ENCODE measurements at regions not wholly inside any gene's neighbourhood (a gene's known extent, or its start where the extent isn't known, plus 50 kb on each side); places are given as distances from the start of the nearest gene placed in this dataset.

DNA sequence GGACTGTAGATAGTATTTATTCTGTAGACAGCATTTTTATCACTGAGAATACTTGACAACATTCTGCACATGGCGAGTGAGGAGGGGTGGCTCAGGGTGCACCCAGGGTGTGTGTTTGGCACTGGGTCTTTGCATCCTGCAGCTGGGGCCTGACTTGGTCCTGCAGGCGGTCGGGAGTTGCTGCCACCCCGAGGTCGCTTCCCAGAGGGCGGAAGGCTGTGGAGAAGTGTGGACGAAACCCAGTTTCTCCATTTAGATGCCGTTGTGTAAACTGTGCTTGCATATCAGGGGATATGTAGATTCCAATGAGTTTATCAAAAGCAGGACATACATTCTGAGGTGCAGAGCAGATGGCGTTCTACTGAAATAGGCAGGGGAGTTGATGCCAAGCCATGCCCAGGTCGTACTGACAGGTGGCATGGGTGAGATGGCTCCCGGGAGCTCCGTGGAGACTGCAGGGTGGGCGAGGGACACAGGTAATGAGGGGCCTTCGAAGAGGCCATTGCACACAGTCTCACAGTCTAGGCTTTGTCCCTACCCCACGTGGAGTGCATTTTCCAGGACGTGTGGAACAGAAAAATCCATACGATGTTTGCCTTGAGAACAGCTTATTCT, 74.5 kb downstream of the RTP5 start:
- H3K9ac ChIP-seq (ENCODE audit: low read length), result no peak overlapping the region
- peaks cover 5% of the 10 kb centered on the region for H3K4me1 ChIP-seq (ENCODE audit: control insufficient read depth, insufficient read depth, low read length)
- peaks cover 7% of the 10 kb centered on the region for H3K9me3 ChIP-seq (ENCODE audit: control insufficient read depth, low read length)
- DNase-seq (ENCODE audit: low read depth), result no peak
- no peak overlapping the region for H3K4me3 ChIP-seq (ENCODE audit: low read length)
- peaks cover 24% of the 10 kb centered on the region for H3K27me3 ChIP-seq (replicated peaks; ENCODE audit: control insufficient read depth, insufficient read depth, low read length)
- no peaks in the 10 kb centered on the region for H3K36me3 ChIP-seq (ENCODE audit: control insufficient read depth, insufficient read depth, low read length, severe bottlenecking)

DNA sequence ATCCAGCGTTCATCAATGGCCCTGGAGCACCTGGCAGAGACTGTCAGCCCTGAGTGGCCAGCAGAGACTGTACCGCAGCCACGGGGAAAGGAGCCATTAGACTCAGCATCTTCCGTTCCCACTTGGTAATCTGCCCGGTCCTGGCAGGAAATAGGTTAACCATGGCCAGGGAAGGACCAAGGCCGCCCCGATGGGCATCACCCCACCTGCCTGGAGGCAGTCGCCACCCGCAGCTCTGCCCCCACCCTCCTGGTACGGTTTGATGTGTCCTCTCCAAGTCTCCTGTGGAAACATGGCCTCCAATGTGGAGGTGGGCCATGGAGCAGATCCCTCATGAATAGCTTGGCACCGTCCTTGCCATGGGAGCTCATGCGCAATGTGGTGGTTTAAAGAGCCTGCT, 75.3 kb downstream of the RTP5 start:
- Histone ChIP-seq H3K4me1 (ENCODE audit: control insufficient read depth, insufficient read depth, low read length) (peaks cover 5% of the 10 kb centered on the region), H3K4me3 (ENCODE audit: low read length) (no peak overlapping the region), H3K9ac (ENCODE audit: low read length) (no peak overlapping the region), H3K9me3 (ENCODE audit: control insufficient read depth, low read length) (peaks cover 7% of the 10 kb centered on the region), H3K27me3 (replicated peaks; ENCODE audit: control insufficient read depth, insufficient read depth, low read length) (peaks cover 32% of the 10 kb centered on the region), H3K36me3 (ENCODE audit: control insufficient read depth, insufficient read depth, low read length, severe bottlenecking) (no peaks in the 10 kb centered on the region)
- no peak for DNase-seq (ENCODE audit: low read depth)

GRCh38 chr2:241945311-241945710, 75.8 kb downstream of the RTP5 start:
- Histone ChIP-seq H3K4me3 (ENCODE audit: low read length) (no peak overlapping the region), H3K9ac (ENCODE audit: low read length) (no peak overlapping the region), H3K27me3 (replicated peaks; ENCODE audit: control insufficient read depth, insufficient read depth, low read length) (peaks cover 37% of the 10 kb centered on the region), H3K4me1 (ENCODE audit: control insufficient read depth, insufficient read depth, low read length) (peaks cover 5% of the 10 kb centered on the region), H3K9me3 (ENCODE audit: control insufficient read depth, low read length) (peaks cover 5% of the 10 kb centered on the region), H3K36me3 (ENCODE audit: control insufficient read depth, insufficient read depth, low read length, severe bottlenecking) (no peaks in the 10 kb centered on the region)
- no peak for DNase-seq (ENCODE audit: low read depth)

DNA sequence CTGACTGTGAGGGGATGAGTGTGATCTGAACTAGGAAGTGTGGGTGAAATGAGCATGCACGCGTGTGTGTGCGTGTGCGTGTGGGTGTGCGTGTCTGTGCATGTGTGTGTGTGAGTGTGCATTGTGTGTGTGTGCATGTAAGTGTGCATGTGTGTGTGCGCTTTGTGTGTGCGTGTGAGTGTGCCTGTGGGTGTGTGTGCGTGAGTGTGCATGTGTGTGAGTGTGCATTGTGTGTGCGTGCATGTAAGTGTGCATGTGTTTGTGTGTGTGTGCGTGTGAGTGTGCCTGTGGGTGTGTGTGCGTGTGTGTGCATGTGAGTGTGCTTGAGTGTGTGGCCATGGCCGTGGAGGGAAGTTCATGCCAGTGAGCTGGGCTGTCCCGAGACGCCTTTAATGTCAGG, 76.3 kb downstream of the RTP5 start:
- Histone ChIP-seq H3K27me3 (replicated peaks; ENCODE audit: control insufficient read depth, insufficient read depth, low read length) (peaks cover 40% of the 10 kb centered on the region), H3K9me3 (ENCODE audit: control insufficient read depth, low read length) (peaks cover under 1% of the 10 kb centered on the region), H3K4me3 (ENCODE audit: low read length) (no peak overlapping the region), H3K36me3 (ENCODE audit: control insufficient read depth, insufficient read depth, low read length, severe bottlenecking) (no peaks in the 10 kb centered on the region), H3K9ac (ENCODE audit: low read length) (no peak overlapping the region), H3K4me1 (ENCODE audit: control insufficient read depth, insufficient read depth, low read length) (peaks cover 5% of the 10 kb centered on the region)
- no peak for DNase-seq (ENCODE audit: low read depth)

DNA sequence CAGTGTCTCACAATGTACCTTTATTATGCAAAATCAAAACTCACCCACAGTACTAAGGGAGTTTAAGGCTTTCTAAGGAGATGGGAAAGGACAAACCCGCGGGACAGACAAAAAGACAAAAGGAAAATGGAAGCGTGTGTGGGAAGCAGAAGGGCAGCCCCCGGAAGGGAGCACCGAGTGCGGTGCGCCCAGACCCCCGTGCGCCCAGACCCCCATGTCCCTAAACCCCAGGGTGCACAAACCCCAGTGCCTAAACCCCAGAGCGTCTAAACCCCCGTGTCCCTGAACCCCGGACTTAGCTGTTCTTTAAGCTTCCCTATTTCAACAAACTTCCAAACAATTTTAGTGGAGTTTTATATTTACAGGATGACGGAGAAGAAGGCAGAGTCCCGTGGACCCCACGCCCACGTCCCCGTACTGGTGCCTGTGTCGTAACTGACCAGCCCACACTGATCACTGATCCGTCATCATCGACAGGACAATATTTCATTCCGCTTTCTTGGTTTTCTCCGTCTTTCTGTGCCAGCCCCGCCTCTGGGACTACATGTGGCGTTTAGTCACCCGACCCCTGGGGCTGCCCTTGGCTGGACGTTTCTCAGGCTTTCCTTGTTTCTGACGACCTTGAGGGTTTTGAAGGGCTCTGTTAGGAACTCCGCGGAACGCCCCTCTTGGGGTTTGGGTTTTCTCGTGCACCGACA, 76.9 kb downstream of the RTP5 start:
- no peak for DNase-seq (ENCODE audit: low read depth)
- H3K9ac ChIP-seq (ENCODE audit: low read length), result no peak overlapping the region
- peaks cover 9% of the 10 kb centered on the region for H3K4me1 ChIP-seq (ENCODE audit: control insufficient read depth, insufficient read depth, low read length)
- H3K27me3 ChIP-seq (replicated peaks; ENCODE audit: control insufficient read depth, insufficient read depth, low read length), result peaks cover 43% of the 10 kb centered on the region
- H3K36me3 ChIP-seq (ENCODE audit: control insufficient read depth, insufficient read depth, low read length, severe bottlenecking), result no peaks in the 10 kb centered on the region
- H3K4me3 ChIP-seq (ENCODE audit: low read length), result peak overlapping the region; percentile 66
- no peaks in the 10 kb centered on the region for H3K9me3 ChIP-seq (ENCODE audit: control insufficient read depth, low read length)

DNA sequence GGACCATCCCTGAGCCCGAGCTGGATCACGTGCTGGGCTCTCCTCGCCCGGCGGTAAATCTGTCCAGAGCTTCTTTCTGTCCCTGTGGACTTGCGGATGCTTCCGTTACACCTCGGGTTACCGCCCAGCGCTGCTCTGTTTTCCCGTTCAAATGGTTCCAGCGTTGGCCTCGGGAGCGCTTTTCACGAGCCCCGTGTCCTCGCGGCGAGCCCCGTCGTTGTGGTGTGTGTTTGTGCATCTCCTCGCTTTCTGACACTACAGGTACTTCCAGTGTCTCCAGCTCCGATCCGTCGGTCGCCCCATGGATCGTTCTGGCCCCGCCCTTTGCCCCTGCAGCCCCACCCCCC, 77.4 kb downstream of the RTP5 start:
- no peaks in the 10 kb centered on the region for H3K9me3 ChIP-seq (ENCODE audit: control insufficient read depth, low read length)
- H3K9ac ChIP-seq (ENCODE audit: low read length), result no peak overlapping the region
- H3K4me1 ChIP-seq (ENCODE audit: control insufficient read depth, insufficient read depth, low read length), result peaks cover 9% of the 10 kb centered on the region
- peak overlapping the region; percentile 66 for H3K4me3 ChIP-seq (ENCODE audit: low read length)
- H3K27me3 ChIP-seq (replicated peaks; ENCODE audit: control insufficient read depth, insufficient read depth, low read length), result peaks cover 48% of the 10 kb centered on the region
- no peaks in the 10 kb centered on the region for H3K36me3 ChIP-seq (ENCODE audit: control insufficient read depth, insufficient read depth, low read length, severe bottlenecking)
- no peak for DNase-seq (ENCODE audit: low read depth)

DNA sequence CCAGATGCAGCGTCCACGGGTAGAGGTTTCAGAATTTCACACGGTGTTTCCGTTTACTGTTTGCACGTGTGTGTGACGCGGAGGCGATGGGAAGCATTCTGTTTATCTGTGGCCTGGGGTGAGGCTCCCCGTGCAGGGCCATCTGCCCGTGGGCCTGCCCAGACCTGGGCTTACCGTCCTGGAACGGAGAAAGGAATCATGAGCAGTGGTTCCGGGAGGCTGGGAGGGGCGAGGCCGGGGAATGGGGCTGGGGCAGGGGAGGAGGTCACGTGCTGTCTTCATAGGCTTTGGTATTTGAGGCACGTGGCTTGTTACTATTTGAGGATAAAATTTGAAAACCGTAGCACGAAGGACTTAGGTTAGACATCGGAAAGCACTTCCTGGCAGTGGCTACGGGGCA, 77.9 kb downstream of the RTP5 start:
- DNase-seq (ENCODE audit: low read depth), result no peak

DNA sequence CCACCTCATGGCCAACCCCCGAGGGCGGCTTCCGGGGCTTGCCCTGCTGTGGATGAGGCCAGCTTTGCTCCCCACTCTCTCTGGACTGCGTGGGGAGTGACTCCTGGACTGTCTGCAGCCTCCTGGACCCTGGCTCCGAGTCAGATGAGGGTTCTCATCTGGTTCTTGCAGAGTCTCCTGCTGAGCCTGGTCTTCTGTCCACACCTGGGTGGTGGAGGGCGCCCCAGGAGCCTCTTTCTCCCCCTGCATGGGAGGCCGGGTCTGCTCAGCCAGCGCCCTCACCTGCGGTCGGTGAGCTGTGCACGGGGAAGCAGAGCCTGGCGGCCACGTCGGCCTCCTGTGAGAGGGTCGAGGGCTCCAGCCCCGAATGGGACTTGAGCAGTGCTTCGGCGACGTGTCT, 78.3 kb downstream of the RTP5 start:
- H3K36me3 ChIP-seq (ENCODE audit: control insufficient read depth, insufficient read depth, low read length, severe bottlenecking), result no peaks in the 10 kb centered on the region
- no peaks in the 10 kb centered on the region for H3K9me3 ChIP-seq (ENCODE audit: control insufficient read depth, low read length)
- H3K4me3 ChIP-seq (ENCODE audit: low read length), result no peak overlapping the region
- peaks cover 9% of the 10 kb centered on the region for H3K4me1 ChIP-seq (ENCODE audit: control insufficient read depth, insufficient read depth, low read length)
- DNase-seq (ENCODE audit: low read depth), result no peak
- H3K27me3 ChIP-seq (replicated peaks; ENCODE audit: control insufficient read depth, insufficient read depth, low read length), result peaks cover 48% of the 10 kb centered on the region
- H3K9ac ChIP-seq (ENCODE audit: low read length), result no peak overlapping the region

More for the DNA sequence above, 77.9 kb downstream of the RTP5 start:
- Histone ChIP-seq H3K27me3 (replicated peaks; ENCODE audit: control insufficient read depth, insufficient read depth, low read length) (peaks cover 48% of the 10 kb centered on the region), H3K9ac (ENCODE audit: low read length) (no peak overlapping the region), H3K9me3 (ENCODE audit: control insufficient read depth, low read length) (no peaks in the 10 kb centered on the region), H3K36me3 (ENCODE audit: control insufficient read depth, insufficient read depth, low read length, severe bottlenecking) (no peaks in the 10 kb centered on the region), H3K4me3 (ENCODE audit: low read length) (no peak overlapping the region), H3K4me1 (ENCODE audit: control insufficient read depth, insufficient read depth, low read length) (peaks cover 9% of the 10 kb centered on the region)

- H3K36me3 ChIP-seq (ENCODE audit: control insufficient read depth, insufficient read depth, low read length, severe bottlenecking), result no peaks in the 10 kb centered on the region
- peaks cover 44% of the 10 kb centered on the region for H3K27me3 ChIP-seq (replicated peaks; ENCODE audit: control insufficient read depth, insufficient read depth, low read length)
- H3K4me3 ChIP-seq (ENCODE audit: low read length), result no peak overlapping the region
- H3K9me3 ChIP-seq (ENCODE audit: control insufficient read depth, low read length), result no peaks in the 10 kb centered on the region
- H3K9ac ChIP-seq (ENCODE audit: low read length), result no peak overlapping the region
- peaks cover 9% of the 10 kb centered on the region for H3K4me1 ChIP-seq (ENCODE audit: control insufficient read depth, insufficient read depth, low read length)
- DNase-seq (ENCODE audit: low read depth), result no peak
Observed at GRCh38 chr2:241948299-241948897, 78.9 kb downstream of the RTP5 start.

DNA sequence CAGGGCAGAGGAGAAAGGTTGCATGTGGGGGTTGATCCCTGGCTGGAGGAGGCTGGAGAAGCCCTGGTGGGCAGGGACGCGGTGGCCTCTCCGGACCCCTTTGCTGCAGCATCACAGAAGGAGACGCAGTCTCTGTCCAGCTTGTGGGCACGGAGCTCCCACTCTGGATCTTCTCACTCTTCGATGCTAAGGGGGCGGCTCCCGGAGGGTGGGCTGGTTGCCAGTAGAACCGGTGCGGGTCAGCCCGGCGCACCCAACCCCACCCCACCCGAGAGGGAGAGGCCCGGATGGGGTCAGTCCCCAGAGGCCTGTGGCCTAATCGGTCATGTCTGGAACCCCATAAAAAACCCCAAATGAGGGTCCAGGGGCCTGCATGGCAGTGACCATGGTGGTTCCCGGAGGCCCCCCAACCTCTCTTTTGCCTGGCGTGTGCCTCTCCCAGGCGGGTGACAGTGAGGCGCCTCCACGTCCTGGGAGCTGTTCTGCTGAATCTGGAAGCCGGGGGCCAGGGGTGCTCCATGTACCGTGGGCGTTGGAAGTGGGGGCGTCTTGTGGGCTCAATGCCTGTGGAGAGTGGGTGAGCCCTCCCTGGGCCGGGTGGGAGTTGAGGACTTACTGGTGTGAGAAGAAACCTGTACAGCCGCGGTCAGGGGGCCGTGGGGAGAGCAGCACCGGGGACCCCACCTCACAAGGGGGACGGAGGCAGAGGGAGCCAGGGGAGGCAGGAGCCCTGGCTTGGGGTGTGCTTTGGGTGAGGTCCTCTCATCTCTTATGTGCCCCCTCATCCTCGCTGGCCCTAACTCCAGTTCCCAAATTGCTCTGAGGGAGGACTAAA, 79.6 kb downstream of the RTP5 start:
- no peak for DNase-seq (ENCODE audit: low read depth)
- peaks cover 9% of the 10 kb centered on the region for H3K4me1 ChIP-seq (ENCODE audit: control insufficient read depth, insufficient read depth, low read length)
- no peak overlapping the region for H3K9ac ChIP-seq (ENCODE audit: low read length)
- no peaks in the 10 kb centered on the region for H3K36me3 ChIP-seq (ENCODE audit: control insufficient read depth, insufficient read depth, low read length, severe bottlenecking)
- peaks cover 47% of the 10 kb centered on the region for H3K27me3 ChIP-seq (replicated peaks; ENCODE audit: control insufficient read depth, insufficient read depth, low read length)
- no peaks in the 10 kb centered on the region for H3K9me3 ChIP-seq (ENCODE audit: control insufficient read depth, low read length)
- no peak overlapping the region for H3K4me3 ChIP-seq (ENCODE audit: low read length)

DNA sequence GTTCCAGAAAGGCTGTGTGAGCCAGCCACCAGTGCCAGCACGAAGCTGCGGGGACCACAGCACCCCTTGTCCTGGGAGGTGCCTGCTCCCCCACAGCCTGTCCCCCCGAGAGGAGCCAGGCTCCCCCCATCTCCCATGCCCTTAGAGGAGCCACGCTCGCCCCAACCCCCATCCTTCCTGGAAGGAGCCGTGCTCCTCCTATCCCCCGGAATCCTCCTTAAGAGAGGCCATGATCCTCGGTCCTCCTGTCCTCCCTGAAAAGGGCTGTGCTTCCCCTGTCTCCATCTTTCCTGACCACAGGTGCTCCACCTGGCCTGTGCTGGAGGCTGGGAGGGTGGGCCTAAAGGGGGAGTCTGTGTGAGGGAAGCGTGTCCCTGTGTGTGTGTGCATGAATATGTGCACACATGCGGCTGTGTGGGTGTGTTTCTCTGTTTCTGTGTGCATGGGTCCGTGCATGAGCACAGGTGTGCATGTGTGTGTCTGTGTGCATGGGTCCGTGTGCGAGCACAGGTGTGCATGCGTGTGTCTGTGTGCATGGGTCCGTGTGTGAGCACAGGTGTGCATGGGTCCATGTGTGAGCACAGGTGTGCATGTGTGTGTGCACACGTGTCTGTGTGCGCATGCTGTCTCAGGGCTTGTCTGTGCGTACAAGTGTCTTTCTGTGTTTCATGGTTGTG, 80.3 kb downstream of the RTP5 start:
- no peak overlapping the region for H3K4me3 ChIP-seq (ENCODE audit: low read length)
- H3K9me3 ChIP-seq (ENCODE audit: control insufficient read depth, low read length), result no peaks in the 10 kb centered on the region
- H3K9ac ChIP-seq (ENCODE audit: low read length), result no peak overlapping the region
- no peak for DNase-seq (ENCODE audit: low read depth)
- H3K27me3 ChIP-seq (replicated peaks; ENCODE audit: control insufficient read depth, insufficient read depth, low read length), result peaks cover 48% of the 10 kb centered on the region
- H3K4me1 ChIP-seq (ENCODE audit: control insufficient read depth, insufficient read depth, low read length), result peaks cover 9% of the 10 kb centered on the region
- no peaks in the 10 kb centered on the region for H3K36me3 ChIP-seq (ENCODE audit: control insufficient read depth, insufficient read depth, low read length, severe bottlenecking)

Measured in adipocyte (in vitro differentiated cells).